Ascending aorta (tissue), 2 donors: ENCODE measurements at regions not wholly inside any gene's neighbourhood (a gene's known extent, or its start where the extent isn't known, plus 50 kb on each side); places are given as distances from the start of the nearest gene placed in this dataset.

Experiments used
- DNase-seq, 2 donors: peaks; one replicate each; pipeline ENCODE4 v3.0.0-alpha.2; 2019; ENCODE audit warnings: low spot score in 2 of 2
- H3K27ac ChIP-seq, 2 donors: fragments of 200-600 bp; sonication (generic); one replicate each; pipeline ENCODE4 v1.5.1; 2016 to 2017; ENCODE audit warnings: mild to moderate bottlenecking in 1 of 2
- H3K27me3 ChIP-seq: fragments of 200-600 bp; sonication (generic); one replicate; pipeline ENCODE4 v1.5.1; 2017
- H3K36me3 ChIP-seq, 2 donors: fragments of 200-600 bp; sonication (generic); one replicate each; pipeline ENCODE4 v1.5.1; 2016
- H3K4me1 ChIP-seq, 2 donors: fragments of 200-600 bp; sonication (generic); one replicate each; pipeline ENCODE4 v1.5.1; 2016 to 2017; ENCODE audit warnings: mild to moderate bottlenecking in 1 of 2
- H3K4me3 ChIP-seq, 2 donors: fragments of 200-600 bp; sonication (generic); one replicate each; pipeline ENCODE4 v1.5.1; 2016 to 2017; ENCODE audit warnings: mild to moderate bottlenecking in 1 of 2
- H3K9me3 ChIP-seq, 2 donors: fragments of 200-600 bp; sonication (generic); one replicate each; pipeline ENCODE4 v1.5.1; 2016
- CTCF ChIP-seq, 3 experiments: fragments of 200-600 bp in 2 of 3; fragments of 450-650 bp in 1 of 3; sonication (generic) in 2 of 3; IDR thresholded peaks; one replicate each; pipeline ENCODE4 v1.5.1; 2016 to 2019; ENCODE audit warnings: antibody characterized with exemption in 3 of 3, mild to moderate bottlenecking in 1 of 3, moderate library complexity in 1 of 3
- intact Hi-C: fragments of 100-400 bp; cut with DNase I; formaldehyde crosslinking; loops from one replicate; pipeline ENCODE4 v1.15.1; 2023

- Histone ChIP-seq H3K4me3 (no peak overlapping the region), H3K36me3 (no peaks in the 10 kb centered on the region), H3K4me1 (no peaks in the 10 kb centered on the region), H3K9me3 (no peaks in the 10 kb centered on the region), H3K27me3 (no peaks in the 10 kb centered on the region), H3K27ac (no peak overlapping the region)
- intact Hi-C loops: no loop called here
- no peak for TF ChIP-seq CTCF (IDR thresholded peaks at IDR 0.05)
- no peak for DNase-seq
Observed at GRCh38 chr2:22998359-22998758, 386.6 kb upstream of the KLHL29 start.

GRCh38 chr2:22999951-23000350 is 385.0 kb upstream of the KLHL29 start:
- TF ChIP-seq CTCF (IDR thresholded peaks at IDR 0.05): no peak
- Histone ChIP-seq H3K4me1 (no peaks in the 10 kb centered on the region), H3K36me3 (no peaks in the 10 kb centered on the region), H3K27me3 (no peaks in the 10 kb centered on the region), H3K4me3 (no peak overlapping the region), H3K9me3 (no peaks in the 10 kb centered on the region), H3K27ac (no peak overlapping the region)
- no peak for DNase-seq
- intact Hi-C loops: no loop called here

GRCh38 chr2:23002234-23002633 is 382.7 kb upstream of the KLHL29 start:
- TF ChIP-seq CTCF (IDR thresholded peaks at IDR 0.05): no peak
- intact Hi-C loops: no loop called here
- DNase-seq: no peak
- Histone ChIP-seq H3K36me3 (no peaks in the 10 kb centered on the region), H3K4me3 (no peak overlapping the region), H3K4me1 (no peaks in the 10 kb centered on the region), H3K9me3 (no peaks in the 10 kb centered on the region), H3K27ac (no peak overlapping the region), H3K27me3 (no peaks in the 10 kb centered on the region)

GRCh38 chr2:23005469-23005868 is 379.5 kb upstream of the KLHL29 start:
- no peak overlapping the region for H3K4me3 ChIP-seq
- no peak for TF ChIP-seq CTCF (IDR thresholded peaks at IDR 0.05)
- H3K36me3 ChIP-seq: no peaks in the 10 kb centered on the region
- no peak for DNase-seq
- no peaks in the 10 kb centered on the region for H3K9me3 ChIP-seq
- intact Hi-C loops: no loop called here
- no peaks in the 10 kb centered on the region for H3K4me1 ChIP-seq
- no peak overlapping the region for H3K27ac ChIP-seq
- H3K27me3 ChIP-seq: no peaks in the 10 kb centered on the region

- no peaks in the 10 kb centered on the region for H3K27me3 ChIP-seq
- intact Hi-C loops: no loop called here
- no peak for DNase-seq
Observed at GRCh38 chr2:23007631-23008235, 377.2 kb upstream of the KLHL29 start.

More at GRCh38 chr2:23007631-23008235, 377.2 kb upstream of the KLHL29 start:
- Histone ChIP-seq H3K4me3 (no peak overlapping the region), H3K9me3 (no peaks in the 10 kb centered on the region), H3K27ac (no peak overlapping the region), H3K4me1 (no peaks in the 10 kb centered on the region), H3K36me3 (no peaks in the 10 kb centered on the region)
- no peak for TF ChIP-seq CTCF (IDR thresholded peaks at IDR 0.05)
